Left ventricle myocardium inferior (tissue), 1 donor: ENCODE measurements at regions not wholly inside any gene's neighbourhood (a gene's known extent, or its start where the extent isn't known, plus 50 kb on each side); places are given as distances from the start of the nearest gene placed in this dataset.

Source experiments
- DNase-seq: peaks from one replicate; pipeline ENCODE4 v3.0.0-alpha.2; 2020
- H3K27ac ChIP-seq: fragments of 200-600 bp; replicated peaks from 2 replicates; pipeline ENCODE4 v1.8.0; 2021
- H3K27me3 ChIP-seq: fragments of 200-600 bp; 2 replicates; pipeline ENCODE4 v1.8.0; 2021; ENCODE audit warnings: low read depth
- H3K36me3 ChIP-seq: fragments of 200-600 bp; 2 replicates; pipeline ENCODE4 v1.8.0; 2021
- H3K4me1 ChIP-seq: fragments of 200-600 bp; 2 replicates; pipeline ENCODE4 v1.8.0; 2021
- H3K4me3 ChIP-seq: fragments of 200-600 bp; 2 replicates; pipeline ENCODE4 v1.8.0; 2021; ENCODE audit warnings: mild to moderate bottlenecking, moderate library complexity
- H3K9me3 ChIP-seq: fragments of 200-600 bp; replicated peaks from 2 replicates; pipeline ENCODE4 v1.8.0; 2021
- CTCF ChIP-seq: fragments of 200-600 bp; IDR thresholded peaks from 2 replicates; pipeline ENCODE4 v1.8.0; 2021; ENCODE audit warnings: antibody characterized with exemption, mild to moderate bottlenecking, borderline replicate concordance
- intact Hi-C: fragments of 100-400 bp; cut with micrococcal nuclease; formaldehyde crosslinking; loops from one replicate; pipeline ENCODE4 v1.11.0; 2022
- donor health status: DM: no; HTN: yes; CAD: no; lungs with severe emphysema.

GRCh38 chr4:133668061-133668851, 519.2 kb downstream of the PCDH10 start:
- Histone ChIP-seq H3K4me3 (no peak overlapping the region), H3K36me3 (no peaks in the 10 kb centered on the region), H3K4me1 (no peaks in the 10 kb centered on the region), H3K27me3 (no peaks in the 10 kb centered on the region), H3K9me3 (peaks cover 11% of the 10 kb centered on the region), H3K27ac (no peak overlapping the region)
- no peak for TF ChIP-seq CTCF
- intact Hi-C loops: no loop called here
- DNase-seq: no peak

- Histone ChIP-seq H3K27ac (no peak overlapping the region), H3K4me1 (no peaks in the 10 kb centered on the region), H3K9me3 (peaks cover 15% of the 10 kb centered on the region), H3K36me3 (no peaks in the 10 kb centered on the region), H3K4me3 (no peak overlapping the region), H3K27me3 (no peaks in the 10 kb centered on the region)
- intact Hi-C loops: no loop called here
- TF ChIP-seq CTCF: no peak
- no peak for DNase-seq
Observed at GRCh38 chr4:133647206-133647605, 498.1 kb downstream of the PCDH10 start.

- Histone ChIP-seq H3K4me3 (no peak overlapping the region), H3K27ac (no peak overlapping the region), H3K27me3 (no peaks in the 10 kb centered on the region), H3K36me3 (no peaks in the 10 kb centered on the region), H3K4me1 (no peaks in the 10 kb centered on the region), H3K9me3 (peaks cover 2% of the 10 kb centered on the region)
- no peak for TF ChIP-seq CTCF
- intact Hi-C loops: no loop called here
- DNase-seq: no peak
Observed at GRCh38 chr4:133641191-133641590, 492.1 kb downstream of the PCDH10 start.

- no peak for TF ChIP-seq CTCF
- peaks cover 11% of the 10 kb centered on the region for H3K9me3 ChIP-seq
- no peak overlapping the region for H3K4me3 ChIP-seq
- no peaks in the 10 kb centered on the region for H3K36me3 ChIP-seq
- H3K27ac ChIP-seq: no peak overlapping the region
- no peak for DNase-seq
- H3K27me3 ChIP-seq: no peaks in the 10 kb centered on the region
- H3K4me1 ChIP-seq: no peaks in the 10 kb centered on the region
- intact Hi-C loops: no loop called here
Observed at GRCh38 chr4:133638751-133639150, 489.7 kb downstream of the PCDH10 start.

- no peak overlapping the region for H3K27ac ChIP-seq
- TF ChIP-seq CTCF: no peak
- H3K4me1 ChIP-seq: no peaks in the 10 kb centered on the region
- no peak for DNase-seq
- no peak overlapping the region for H3K4me3 ChIP-seq
- H3K36me3 ChIP-seq: no peaks in the 10 kb centered on the region
- intact Hi-C loops: no loop called here
- no peaks in the 10 kb centered on the region for H3K27me3 ChIP-seq
- H3K9me3 ChIP-seq: peaks cover 11% of the 10 kb centered on the region
Observed at GRCh38 chr4:133637161-133637560, 488.1 kb downstream of the PCDH10 start.
